HG03342 (cell line): ENCODE measurements at regions not wholly inside any gene's neighbourhood (a gene's known extent, or its start where the extent isn't known, plus 50 kb on each side); places are given as distances from the start of the nearest gene placed in this dataset.
"Not testable (repeated sequence)": the region's sequence is repeated elsewhere in the genome, so short reads cannot be mapped to it uniquely, and the experiment has no call there.

Experiments
- ATAC-seq: cut with Tn5 transposase; IDR thresholded peaks from one replicate; pipeline ENCODE4 v1.9.1; 2021; ENCODE audit warnings: mild to moderate bottlenecking, moderate library complexity; ENCODE audit not compliant: unreplicated experiment

- no peak for ATAC-seq
Observed at GRCh38 chrX:114028907-114029662, 554.8 kb upstream of the HTR2C start.

- no peak for ATAC-seq
Observed at GRCh38 chrX:114017086-114017485, 566.8 kb upstream of the HTR2C start.

GRCh38 chrX:114015966-114016365 lies 567.9 kb upstream of the HTR2C start:
- no peak for ATAC-seq

GRCh38 chrX:114006664-114007063 lies 577.2 kb upstream of the HTR2C start:
- no peak for ATAC-seq

GRCh38 chrX:113996781-113997180 lies 587.1 kb upstream of the HTR2C start:
- no peak for ATAC-seq

GRCh38 chrX:113991720-113992119 lies 592.2 kb upstream of the HTR2C start:
- ATAC-seq: not testable (repeated sequence)

GRCh38 chrX:113990669-113991068 lies 593.2 kb upstream of the HTR2C start:
- ATAC-seq: not testable (repeated sequence)

- ATAC-seq: not testable (repeated sequence)
Observed at GRCh38 chrX:113988315-113988935, 595.5 kb upstream of the HTR2C start.

GRCh38 chrX:113986427-113986826 lies 597.5 kb upstream of the HTR2C start:
- no peak for ATAC-seq

GRCh38 chrX:113982766-113983165 lies 601.1 kb upstream of the HTR2C start:
- ATAC-seq: no peak

- no peak for ATAC-seq
Observed at GRCh38 chrX:113980953-113981352, 602.9 kb upstream of the HTR2C start.

- no peak for ATAC-seq
Observed at GRCh38 chrX:113977887-113978286, 606.0 kb upstream of the HTR2C start.

- no peak for ATAC-seq
Observed at GRCh38 chrX:113975441-113975840, 608.4 kb upstream of the HTR2C start.

- no peak for ATAC-seq
Observed at GRCh38 chrX:113974881-113975280, 609.0 kb upstream of the HTR2C start.

- ATAC-seq: no peak
Observed at GRCh38 chrX:113973706-113974105, 610.2 kb upstream of the HTR2C start.

GRCh38 chrX:113966791-113967190 lies 617.1 kb upstream of the HTR2C start:
- no peak for ATAC-seq

GRCh38 chrX:113962343-113962742 lies 621.5 kb upstream of the HTR2C start:
- ATAC-seq: no peak

- ATAC-seq: no peak
Observed at GRCh38 chrX:113959912-113960626, 623.8 kb upstream of the HTR2C start.

GRCh38 chrX:113956936-113957335 lies 627.0 kb upstream of the HTR2C start:
- no peak for ATAC-seq

- ATAC-seq: no peak
Observed at GRCh38 chrX:113954297-113954696, 629.6 kb upstream of the HTR2C start.

GRCh38 chrX:113950081-113950678 lies 633.7 kb upstream of the HTR2C start:
- no peak for ATAC-seq

GRCh38 chrX:113947548-113947947 lies 636.3 kb upstream of the HTR2C start:
- ATAC-seq: no peak
